BLaER1 treated with 17β-estradiol and CSF1 and Interleukin-3, amounts not matched to agents 10 nM and 100 nM (cell line): ENCODE measurements at regions not wholly inside any gene's neighbourhood (a gene's known extent, or its start where the extent isn't known, plus 50 kb on each side); places are given as distances from the start of the nearest gene placed in this dataset.

Experiments used
- H3K27ac ChIP-seq, 11 experiments: shearing (Covaris generic); formaldehyde crosslinking; 2 replicates each; pipeline ENCODE4 v1.8.1; 2022
- H3K27me3 ChIP-seq, 11 experiments: shearing (Covaris generic); formaldehyde crosslinking; 2 replicates each; pipeline ENCODE4 v1.8.1; 2022
- H3K36me3 ChIP-seq, 11 experiments: shearing (Covaris generic); formaldehyde crosslinking; 2 replicates each; pipeline ENCODE4 v1.8.1; 2022
- H3K4me1 ChIP-seq, 10 experiments: shearing (Covaris generic); formaldehyde crosslinking; 2 replicates each; pipeline ENCODE4 v1.8.1; 2022
- H3K4me2 ChIP-seq, 11 experiments: shearing (Covaris generic); formaldehyde crosslinking; 2 replicates each; pipeline ENCODE4 v1.8.1; 2022
- H3K4me3 ChIP-seq, 10 experiments: shearing (Covaris generic); formaldehyde crosslinking; 2 replicates each; pipeline ENCODE4 v1.8.1; 2022
- H3K9ac ChIP-seq, 11 experiments: shearing (Covaris generic); formaldehyde crosslinking; 2 replicates each; pipeline ENCODE4 v1.8.1; 2022
- H3K9me3 ChIP-seq, 11 experiments: shearing (Covaris generic); formaldehyde crosslinking; replicated peaks in 1 of 11; 2 replicates each; pipeline ENCODE4 v1.8.1; 2022
- H4K20me1 ChIP-seq, 11 experiments: shearing (Covaris generic); formaldehyde crosslinking; 2 replicates each; pipeline ENCODE4 v1.8.1; 2022
- Cebpa-rat ChIP-seq, 11 experiments: shearing (Covaris generic); IDR thresholded peaks; 2 replicates each; pipeline ENCODE4 v1.8.1; 2022

GRCh38 chr1:219265026-219265515, 91.4 kb downstream of the LYPLAL1 start:
- Histone ChIP-seq H3K27me3 (no peaks in the 10 kb centered on the region), H4K20me1 (no peaks in the 10 kb centered on the region), H3K4me2 (no peak overlapping the region), H3K4me1 (no peaks in the 10 kb centered on the region), H3K36me3 (0 out of 22 replicates have a peak, but pooled peaks cover 0 to 4% (median 0%) of the 10 kb centered on the region in 11 experiments), H3K4me3 (no peak overlapping the region), H3K9me3 (peaks cover 15 to 24% (median 19%) of the 10 kb centered on the region in 11 experiments), H3K27ac (no peak overlapping the region), H3K9ac (no peak overlapping the region)
- TF ChIP-seq Cebpa-rat (IDR thresholded peaks at IDR 0.05): no peak

- no peak overlapping the region for H3K9ac ChIP-seq
- 0 out of 22 replicates have a peak, but pooled peaks cover 0 to 4% (median 0%) of the 10 kb centered on the region in 11 experiments for H3K36me3 ChIP-seq
- H3K4me1 ChIP-seq: no peaks in the 10 kb centered on the region
- H4K20me1 ChIP-seq: no peaks in the 10 kb centered on the region
- H3K9me3 ChIP-seq: peaks cover 15 to 24% (median 19%) of the 10 kb centered on the region in 11 experiments
- no peak overlapping the region for H3K4me3 ChIP-seq
- no peak for TF ChIP-seq Cebpa-rat (IDR thresholded peaks at IDR 0.05)
- no peak overlapping the region for H3K4me2 ChIP-seq
- H3K27me3 ChIP-seq: no peaks in the 10 kb centered on the region
- H3K27ac ChIP-seq: no peak overlapping the region
Observed at GRCh38 chr1:219264561-219264960, 90.9 kb downstream of the LYPLAL1 start.
